GM06990 (cell line): ENCODE measurements at regions not wholly inside any gene's neighbourhood (a gene's known extent, or its start where the extent isn't known, plus 50 kb on each side); places are given as distances from the start of the nearest gene placed in this dataset.
"Not testable (repeated sequence)": the region's sequence is repeated elsewhere in the genome, so short reads cannot be mapped to it uniquely, and the experiment has no call there.

Experiments
- DNase-seq: peaks from one replicate; pipeline ENCODE4 v3.0.0-alpha.2; 2011; ENCODE audit not compliant: insufficient read length; ENCODE audit errors: extremely low read depth
- H3K27me3 ChIP-seq: replicated peaks from 2 replicates; pipeline ENCODE4 v1.6.0; 2011; ENCODE audit warnings: low read length; ENCODE audit not compliant: control insufficient read depth, insufficient read depth
- H3K36me3 ChIP-seq: 2 replicates; pipeline ENCODE4 v1.5.1; 2011; ENCODE audit warnings: low read length; ENCODE audit not compliant: control insufficient read depth, insufficient read depth
- H3K4me3 ChIP-seq: replicated peaks from 2 replicates; pipeline ENCODE4 v1.5.1; 2011; ENCODE audit warnings: low read depth, mild to moderate bottlenecking, control low read depth, low read length
- CTCF ChIP-seq: IDR thresholded peaks from 2 replicates; pipeline ENCODE4 v1.5.1; 2011; ENCODE audit warnings: low read length, control low read depth, mild to moderate bottlenecking, inconsistent platforms; ENCODE audit not compliant: insufficient read depth, poor library complexity, severe bottlenecking

- TF ChIP-seq CTCF = no peak
- Histone ChIP-seq H3K36me3 (no peaks in the 10 kb centered on the region), H3K4me3 (no peak overlapping the region), H3K27me3 (no peaks in the 10 kb centered on the region)
- DNase-seq = no peak
Measured at GRCh38 chr13:38228322-38228721, 121.3 kb upstream of the UFM1 start.

- Histone ChIP-seq H3K36me3 (no peaks in the 10 kb centered on the region), H3K4me3 (no peak overlapping the region), H3K27me3 (no peaks in the 10 kb centered on the region)
- TF ChIP-seq CTCF = no peak
- DNase-seq = no peak
Measured at GRCh38 chr13:38226496-38226895, 123.2 kb upstream of the UFM1 start.

- Histone ChIP-seq H3K36me3 (no peaks in the 10 kb centered on the region), H3K4me3 (no peak overlapping the region), H3K27me3 (no peaks in the 10 kb centered on the region)
- no peak for TF ChIP-seq CTCF
- DNase-seq = no peak
Measured at GRCh38 chr13:38223089-38223488, 126.6 kb upstream of the UFM1 start.

GRCh38 chr13:38221120-38221519 lies 128.5 kb upstream of the UFM1 start:
- H3K27me3 ChIP-seq, H3K36me3 ChIP-seq, DNase-seq, H3K4me3 ChIP-seq: not testable (repeated sequence)

GRCh38 chr13:38216181-38216580 lies 133.5 kb upstream of the UFM1 start:
- Histone ChIP-seq H3K27me3 (no peaks in the 10 kb centered on the region), H3K4me3 (no peak overlapping the region), H3K36me3 (no peaks in the 10 kb centered on the region)
- TF ChIP-seq CTCF = no peak
- DNase-seq = no peak

GRCh38 chr13:38213314-38213713 lies 136.3 kb upstream of the UFM1 start:
- H3K36me3 ChIP-seq = no peaks in the 10 kb centered on the region
- TF ChIP-seq CTCF = no peak
- no peaks in the 10 kb centered on the region for H3K27me3 ChIP-seq
- DNase-seq = no peak
- H3K4me3 ChIP-seq = no peak overlapping the region
